H9 (cell line): ENCODE measurements at regions not wholly inside any gene's neighbourhood (a gene's known extent, or its start where the extent isn't known, plus 50 kb on each side); places are given as distances from the start of the nearest gene placed in this dataset.

ENCODE experiments used
- DNase-seq: peaks from one replicate; pipeline ENCODE4 v3.0.0-alpha.2; 2017
- H2AFZ ChIP-seq: one replicate; pipeline ENCODE4 v1.6.1; 2013; ENCODE audit warnings: mild to moderate bottlenecking, low read length, control low read depth, moderate library complexity
- H2AK5ac ChIP-seq: 2 replicates; pipeline ENCODE4 v1.6.1; 2013; ENCODE audit warnings: low read length, control low read depth, mixed read lengths; ENCODE audit not compliant: insufficient read length
- H2BK120ac ChIP-seq: one replicate; pipeline ENCODE4 v1.6.1; 2013; ENCODE audit warnings: low read depth, mild to moderate bottlenecking, low read length, control low read depth, inconsistent platforms; ENCODE audit not compliant: poor library complexity, severe bottlenecking
- H2BK12ac ChIP-seq: 2 replicates; pipeline ENCODE4 v1.6.1; 2013; ENCODE audit warnings: low read length, control low read depth, mixed read lengths, low read depth; ENCODE audit not compliant: insufficient read length
- H2BK15ac ChIP-seq: 2 replicates; pipeline ENCODE4 v1.6.1; 2013; ENCODE audit warnings: low read depth, low read length, control low read depth
- H2BK20ac ChIP-seq: one replicate; pipeline ENCODE4 v1.6.1; 2013; ENCODE audit warnings: low read depth, mild to moderate bottlenecking, low read length, control low read depth, inconsistent platforms; ENCODE audit not compliant: poor library complexity, severe bottlenecking
- H2BK5ac ChIP-seq: 2 replicates; pipeline ENCODE4 v1.6.1; 2013; ENCODE audit warnings: low read length, control low read depth, mixed read lengths; ENCODE audit not compliant: insufficient read length
- H3K14ac ChIP-seq: 2 replicates; pipeline ENCODE4 v1.6.1; 2013; ENCODE audit warnings: low read length, control low read depth; ENCODE audit not compliant: insufficient read depth
- H3K18ac ChIP-seq: 2 replicates; pipeline ENCODE4 v1.6.1; 2013; ENCODE audit warnings: low read depth, mild to moderate bottlenecking, mixed read lengths, low read length, control low read depth; ENCODE audit not compliant: insufficient read length
- H3K23ac ChIP-seq: 2 replicates; pipeline ENCODE4 v1.6.1; 2013; ENCODE audit warnings: low read length, control low read depth, mixed read lengths, low read depth; ENCODE audit not compliant: insufficient read length
- H3K23me2 ChIP-seq: 2 replicates; pipeline ENCODE4 v1.6.1; 2013; ENCODE audit warnings: low read depth, mild to moderate bottlenecking, mixed read lengths, low read length, control low read depth; ENCODE audit not compliant: insufficient read length, poor library complexity, severe bottlenecking
- H3K27ac ChIP-seq: 2 replicates; pipeline ENCODE4 v1.5.1; 2013; ENCODE audit warnings: low read length, control low read depth, mixed read lengths, low read depth; ENCODE audit not compliant: insufficient read length
- H3K27me3 ChIP-seq: 2 replicates; pipeline ENCODE4 v1.6.1; 2013; ENCODE audit warnings: low read length, control low read depth, inconsistent platforms; ENCODE audit not compliant: insufficient read depth
- H3K4ac ChIP-seq: 2 replicates; pipeline ENCODE4 v1.6.1; 2013; ENCODE audit warnings: low read depth, mild to moderate bottlenecking, control low read depth, inconsistent platforms, low read length, moderate library complexity
- H3K4me1 ChIP-seq: 2 replicates; pipeline ENCODE4 v1.6.1; 2013; ENCODE audit warnings: low read length, control low read depth, inconsistent platforms; ENCODE audit not compliant: insufficient read depth
- H3K4me2 ChIP-seq: 2 replicates; pipeline ENCODE4 v1.6.1; 2013; ENCODE audit warnings: low read length, control low read depth, mixed read lengths; ENCODE audit not compliant: insufficient read length, insufficient read depth
- H3K56ac ChIP-seq: 2 replicates; pipeline ENCODE4 v1.6.1; 2013; ENCODE audit warnings: low read depth, mild to moderate bottlenecking, mixed read lengths, low read length, control low read depth; ENCODE audit not compliant: insufficient read length
- H3K79me1 ChIP-seq: 2 replicates; pipeline ENCODE4 v1.6.1; 2013; ENCODE audit warnings: low read depth, mild to moderate bottlenecking, moderate library complexity, low read length, control low read depth, inconsistent platforms; ENCODE audit not compliant: insufficient read depth, poor library complexity, severe bottlenecking
- H3K79me2 ChIP-seq: 2 replicates; pipeline ENCODE4 v1.6.1; 2013; ENCODE audit warnings: low read length, control low read depth, inconsistent platforms; ENCODE audit not compliant: insufficient read depth
- H3K9ac ChIP-seq: 2 replicates; pipeline ENCODE4 v1.6.1; 2013; ENCODE audit warnings: low read length, control low read depth, mixed read lengths; ENCODE audit not compliant: insufficient read length; ENCODE audit errors: extremely low read depth
- H3K9me3 ChIP-seq: one replicate; pipeline ENCODE4 v1.6.1; 2013; ENCODE audit warnings: low read depth, low read length, inconsistent platforms; ENCODE audit not compliant: control insufficient read depth
- H3T11ph ChIP-seq: one replicate; pipeline ENCODE4 v1.6.1; 2013; ENCODE audit warnings: mild to moderate bottlenecking, low read length, control low read depth, inconsistent platforms
- H4K20me1 ChIP-seq: one replicate; pipeline ENCODE4 v1.6.1; 2013; ENCODE audit not compliant: control insufficient read depth, insufficient read length, insufficient read depth
- H4K5ac ChIP-seq: 2 replicates; pipeline ENCODE4 v1.6.1; 2013; ENCODE audit warnings: low read depth, mild to moderate bottlenecking, mixed read lengths, low read length, control low read depth; ENCODE audit not compliant: insufficient read length
- H4K8ac ChIP-seq: replicated peaks from 2 replicates; pipeline ENCODE4 v1.6.1; 2013; ENCODE audit warnings: low read length, control low read depth, mixed read lengths, low read depth; ENCODE audit not compliant: insufficient read length
- H4K91ac ChIP-seq: 2 replicates; pipeline ENCODE4 v1.6.1; 2013; ENCODE audit warnings: low read depth, mild to moderate bottlenecking, moderate library complexity, mixed read lengths, low read length, control low read depth; ENCODE audit not compliant: insufficient read length
- H3K27ac Mint-ChIP-seq, 3 experiments: 2 replicates in 2 of 3; 3 replicates in 1 of 3; pipeline ENCODE4 v1.8.0; 2020 to 2021; ENCODE audit warnings: mixed read lengths in 3 of 3, mild to moderate bottlenecking in 1 of 3, moderate library complexity in 1 of 3
- H3K27me3 Mint-ChIP-seq: 2 replicates; pipeline ENCODE4 v1.8.0; 2021; ENCODE audit warnings: low read depth, mild to moderate bottlenecking, moderate library complexity, mixed read lengths
- H3K36me3 Mint-ChIP-seq, 3 experiments: 2 replicates in 2 of 3; 3 replicates in 1 of 3; pipeline ENCODE4 v1.8.0; 2020 to 2021; ENCODE audit warnings: low read depth in 3 of 3, mixed read lengths in 3 of 3; ENCODE audit not compliant: insufficient read depth in 1 of 3
- H3K4me1 Mint-ChIP-seq, 2 experiments: 2 replicates each; pipeline ENCODE4 v1.8.0; 2020; ENCODE audit warnings: mixed read lengths in 2 of 2
- H3K4me3 Mint-ChIP-seq, 2 experiments: 2 replicates in 1 of 2; 3 replicates in 1 of 2; pipeline ENCODE4 v1.8.0; 2020 to 2021; ENCODE audit warnings: mild to moderate bottlenecking in 2 of 2, mixed read lengths in 2 of 2, moderate library complexity in 1 of 2
- H3K9me3 Mint-ChIP-seq, 2 experiments: 2 replicates in 1 of 2; 3 replicates in 1 of 2; pipeline ENCODE4 v1.8.0; 2020; ENCODE audit warnings: mild to moderate bottlenecking in 2 of 2, mixed read lengths in 2 of 2, moderate library complexity in 1 of 2
- CTCF ChIP-seq: fragments of 200-600 bp; sonication (generic); conservative IDR thresholded peaks from 3 replicates; pipeline ENCODE4 v1.8.0; 2021; ENCODE audit warnings: antibody characterized with exemption, mild to moderate bottlenecking
- WGBS: extraction: QIAGEN DNeasy Blood & Tissue Kit; methylation state at CpG from one replicate; pipeline ENCODE4 v1.1.7; 2013; ENCODE audit warnings: missing lambda C conversion rate, low lambda C conversion rate, mixed read lengths; ENCODE audit not compliant: insufficient read length; ENCODE audit errors: extremely low coverage; 5-methylcytosine and 5-hydroxymethylcytosine counted together

DNA sequence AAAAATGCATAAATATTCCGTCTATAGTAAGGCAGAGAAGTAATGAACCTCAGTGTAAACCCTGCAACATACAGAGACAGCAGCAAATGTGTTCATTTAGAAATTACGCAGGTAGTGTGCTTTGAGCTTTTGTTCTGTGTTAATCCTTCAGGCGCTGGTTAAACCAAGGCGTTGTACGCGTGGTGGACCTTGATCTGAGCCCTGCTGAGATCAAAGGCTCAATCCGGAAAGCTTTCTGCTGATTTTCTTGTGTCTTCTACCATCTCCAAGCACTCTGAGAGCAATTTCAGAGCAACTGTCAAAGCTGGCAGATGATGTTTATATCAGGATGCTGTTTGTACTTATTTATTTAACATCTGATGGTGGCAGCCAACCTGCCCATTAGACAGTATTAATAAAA, 382.8 kb downstream of the CDH26 start:
- Mint-ChIP-seq H3K4me3 (no peak overlapping the region), H3K9me3 (peaks cover 8 to 31% of the 10 kb centered on the region in 2 experiments; a peak in 4 of 5 replicates), H3K4me1 (no peaks in the 10 kb centered on the region), H3K27me3 (peaks cover 26% of the 10 kb centered on the region), H3K36me3 (peaks cover 0 to 3% (median 2%) of the 10 kb centered on the region in 3 experiments; a peak in 4 of 7 replicates), H3K27ac (no peak overlapping the region)
- TF ChIP-seq CTCF, result no peak
- no peaks in the 10 kb centered on the region for H3K9me3 ChIP-seq
- H3K27ac ChIP-seq, result no peak overlapping the region
- H2BK5ac ChIP-seq, result no peak overlapping the region
- no peaks in the 10 kb centered on the region for H3K4me1 ChIP-seq
- H3K23me2 ChIP-seq, result no peaks in the 10 kb centered on the region
- H3K79me1 ChIP-seq, result no peaks in the 10 kb centered on the region
- H2AK5ac ChIP-seq, result no peak overlapping the region
- no peaks in the 10 kb centered on the region for H3K27me3 ChIP-seq
- H4K8ac ChIP-seq, result no peak overlapping the region
- H3K14ac ChIP-seq, result no peak overlapping the region
- H4K91ac ChIP-seq, result no peak overlapping the region
- no peak for DNase-seq
- H3K18ac ChIP-seq, result no peak overlapping the region
- no peak overlapping the region for H2BK120ac ChIP-seq
- H2BK15ac ChIP-seq, result no peak overlapping the region
- H2BK20ac ChIP-seq, result no peak overlapping the region
- no peak overlapping the region for H3T11ph ChIP-seq
- H2BK12ac ChIP-seq, result no peak overlapping the region
- H4K5ac ChIP-seq, result no peak overlapping the region
- H3K4ac ChIP-seq, result no peak overlapping the region
- H2AFZ ChIP-seq, result no peak overlapping the region
- peaks cover 3% of the 10 kb centered on the region; the same call in 1 of the 2 replicates for H3K79me2 ChIP-seq
- H3K4me2 ChIP-seq, result no peak overlapping the region
- H3K23ac ChIP-seq, result no peak overlapping the region
- H4K20me1 ChIP-seq, result no peaks in the 10 kb centered on the region
- no peak overlapping the region for H3K9ac ChIP-seq
- WGBS, result no CpG with 5 or more reads among the region's 7 CpGs
- no peak overlapping the region for H3K56ac ChIP-seq
